NOMO-1 treated with DMSO at 0.1 percent for 48 hours (cell line): ENCODE measurements at regions not wholly inside any gene's neighbourhood (a gene's known extent, or its start where the extent isn't known, plus 50 kb on each side); places are given as distances from the start of the nearest gene placed in this dataset.

ENCODE experiments used
- DNase-seq: peaks from one replicate; lab custom pipeline; 2025; ENCODE audit not compliant: unreplicated experiment; lab: John Stamatoyannopoulos, UW

- DNase-seq: no peak
Measured at GRCh38 chr15:62914461-62915079, 128.0 kb upstream of the TPM1 start.

DNA sequence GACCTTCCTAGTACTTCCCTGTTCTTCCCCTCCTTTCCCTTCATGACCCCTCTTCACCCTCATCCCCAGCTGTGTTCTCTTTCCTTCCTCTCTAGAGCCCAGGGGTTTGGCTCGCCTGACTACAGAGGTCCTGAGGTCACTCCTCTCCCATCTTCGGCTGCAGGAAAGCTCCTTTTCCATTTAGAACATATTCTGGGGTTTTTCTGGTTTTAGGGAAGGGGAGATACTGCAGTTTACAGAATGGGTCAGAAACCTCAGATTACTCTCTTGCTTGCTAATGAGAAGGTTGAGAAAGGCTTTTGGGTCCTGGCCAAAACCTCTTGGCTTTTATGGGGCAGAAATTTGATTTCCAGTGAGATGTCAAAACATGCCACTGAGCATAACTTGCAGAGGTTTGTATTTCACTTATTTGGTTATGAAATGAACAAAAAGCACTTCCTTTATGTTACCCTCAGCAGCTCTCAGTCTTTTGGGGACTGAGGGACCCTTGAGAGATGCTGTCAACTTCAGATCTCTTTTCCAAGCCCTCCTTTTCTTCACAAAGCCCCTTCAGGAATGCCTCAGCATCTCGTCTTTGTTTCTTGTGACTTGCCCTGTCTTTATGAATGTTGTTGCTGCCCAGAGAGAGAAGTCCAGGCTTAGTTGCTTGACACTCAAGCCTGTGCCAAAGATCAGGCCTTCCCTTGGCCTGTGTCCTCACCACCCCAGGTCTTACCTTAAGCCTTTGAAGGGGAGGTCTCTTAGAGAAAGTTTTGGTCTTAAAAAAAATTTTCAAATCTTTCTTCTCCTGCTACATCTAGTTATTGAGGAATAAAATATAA is 121.7 kb upstream of the TPM1 start:
- peak; percentile 16 for DNase-seq

DNA sequence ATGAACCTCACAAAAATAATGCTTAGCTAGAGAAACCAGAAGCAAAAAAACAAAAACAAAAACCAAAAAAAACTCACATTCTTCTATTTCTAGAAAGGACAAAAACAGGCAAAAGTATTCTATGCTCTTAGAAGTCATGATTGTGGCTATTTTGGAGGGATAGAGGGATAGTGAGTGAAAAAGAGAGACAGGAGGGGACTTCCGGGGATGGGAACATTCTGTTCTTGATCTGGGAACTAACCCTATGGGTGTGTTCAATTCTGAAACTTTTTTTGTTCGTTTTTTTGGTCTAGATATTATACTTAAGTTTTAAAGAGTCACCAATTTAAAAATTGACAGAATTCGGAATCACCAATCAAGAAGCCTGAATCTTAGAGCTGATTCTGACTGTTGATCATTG is 120.0 kb upstream of the TPM1 start:
- no peak for DNase-seq

DNA sequence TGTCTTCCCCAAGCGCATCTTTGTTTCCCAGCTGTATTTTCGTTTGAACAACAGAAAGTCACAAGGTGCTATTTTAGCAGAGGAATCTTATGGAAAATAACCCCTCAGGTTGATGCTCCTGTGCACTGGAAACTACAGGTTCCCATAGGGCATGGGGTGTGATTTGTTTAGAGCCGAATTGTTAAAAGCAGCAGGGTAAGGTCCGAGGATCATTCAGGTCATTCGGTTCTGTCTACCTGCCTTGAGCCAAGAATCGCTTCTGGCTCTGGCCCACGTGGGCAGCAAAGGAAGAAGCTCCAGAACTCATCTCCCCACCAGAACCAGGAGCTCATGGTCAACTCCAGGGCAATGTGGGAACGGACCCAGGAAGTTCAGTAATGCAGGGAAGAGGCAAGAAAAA is 116.7 kb upstream of the TPM1 start:
- no peak for DNase-seq

- no peak for DNase-seq
Measured at GRCh38 chr15:62927196-62927595, 115.4 kb upstream of the TPM1 start.

- no peak for DNase-seq
Measured at GRCh38 chr15:62927836-62928235, 114.7 kb upstream of the TPM1 start.

- DNase-seq: no peak
Measured at GRCh38 chr15:62928242-62928999, 114.1 kb upstream of the TPM1 start.

DNA sequence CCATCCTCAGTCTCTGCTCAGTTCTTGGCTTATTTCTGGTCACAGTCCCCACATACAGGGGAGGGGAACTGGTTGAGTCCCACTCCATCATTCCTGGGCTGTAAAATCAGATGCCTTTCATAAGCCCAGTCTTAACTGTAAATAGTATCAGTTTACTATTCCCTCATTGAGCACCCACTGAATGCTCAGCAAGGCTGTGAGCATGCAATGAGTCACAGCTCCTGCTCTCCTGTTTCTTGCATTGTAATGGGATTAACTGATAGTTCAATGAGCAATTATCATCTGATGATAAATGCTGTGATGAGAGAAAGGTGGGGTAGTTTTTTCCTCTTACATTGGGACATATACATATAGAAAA is 113.6 kb upstream of the TPM1 start:
- DNase-seq: no peak

DNA sequence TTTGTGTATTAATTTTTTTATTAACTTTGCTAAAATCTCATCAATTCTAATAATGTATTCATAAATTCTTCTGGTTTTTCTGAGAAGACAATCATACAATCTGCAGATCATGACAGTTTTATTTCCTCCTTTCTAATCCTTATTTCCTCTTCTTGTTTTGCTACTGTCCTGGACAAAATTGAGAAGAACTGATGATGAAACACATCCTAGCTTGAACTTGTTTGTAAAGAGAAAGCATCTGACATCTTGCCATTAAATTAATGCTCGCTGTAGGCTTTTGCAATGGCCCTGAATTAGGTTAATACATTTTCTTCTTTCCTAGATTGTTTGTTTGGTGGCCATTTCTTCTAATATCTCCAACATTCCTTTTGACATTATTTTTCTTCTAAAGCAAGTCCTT is 110.9 kb upstream of the TPM1 start:
- peak; percentile 94 for DNase-seq

DNA sequence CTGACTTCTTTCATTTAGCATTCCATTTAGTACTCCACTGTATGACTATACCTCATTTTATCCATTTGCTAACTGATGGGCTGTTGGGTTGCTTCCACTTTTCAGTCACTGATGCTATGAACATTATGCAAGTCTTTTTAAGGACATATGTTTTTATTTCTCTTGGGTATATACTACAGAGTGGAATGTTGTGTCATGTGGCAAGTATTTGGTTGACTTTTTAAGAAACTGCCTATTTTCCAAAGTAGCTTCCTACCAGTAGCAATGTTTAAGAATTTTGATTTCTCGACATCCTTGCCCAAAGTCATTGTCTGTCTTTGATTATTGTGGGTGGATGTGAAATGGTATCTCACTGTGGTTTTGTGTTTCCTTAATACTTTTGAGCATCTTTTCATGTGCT is 110.1 kb upstream of the TPM1 start:
- no peak for DNase-seq

DNA sequence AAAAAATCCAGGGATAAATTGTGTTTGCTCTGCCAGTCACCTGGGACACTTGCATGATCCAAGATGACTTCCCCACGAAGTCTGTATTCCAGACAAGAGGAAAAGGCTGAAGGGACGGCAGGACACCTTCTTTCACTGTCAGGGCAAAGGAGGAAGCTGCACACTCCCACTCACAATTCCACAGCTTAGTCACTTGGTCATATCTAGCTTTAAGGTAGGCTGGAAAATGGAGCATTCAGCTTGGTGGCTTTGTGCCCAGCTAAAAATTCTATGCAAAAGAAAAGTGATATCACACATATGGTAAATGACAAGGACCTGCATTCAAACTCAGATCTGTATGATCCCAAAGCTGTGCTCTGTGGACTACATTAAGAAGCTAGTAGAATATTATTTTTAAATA is 109.2 kb upstream of the TPM1 start:
- no peak for DNase-seq

DNA sequence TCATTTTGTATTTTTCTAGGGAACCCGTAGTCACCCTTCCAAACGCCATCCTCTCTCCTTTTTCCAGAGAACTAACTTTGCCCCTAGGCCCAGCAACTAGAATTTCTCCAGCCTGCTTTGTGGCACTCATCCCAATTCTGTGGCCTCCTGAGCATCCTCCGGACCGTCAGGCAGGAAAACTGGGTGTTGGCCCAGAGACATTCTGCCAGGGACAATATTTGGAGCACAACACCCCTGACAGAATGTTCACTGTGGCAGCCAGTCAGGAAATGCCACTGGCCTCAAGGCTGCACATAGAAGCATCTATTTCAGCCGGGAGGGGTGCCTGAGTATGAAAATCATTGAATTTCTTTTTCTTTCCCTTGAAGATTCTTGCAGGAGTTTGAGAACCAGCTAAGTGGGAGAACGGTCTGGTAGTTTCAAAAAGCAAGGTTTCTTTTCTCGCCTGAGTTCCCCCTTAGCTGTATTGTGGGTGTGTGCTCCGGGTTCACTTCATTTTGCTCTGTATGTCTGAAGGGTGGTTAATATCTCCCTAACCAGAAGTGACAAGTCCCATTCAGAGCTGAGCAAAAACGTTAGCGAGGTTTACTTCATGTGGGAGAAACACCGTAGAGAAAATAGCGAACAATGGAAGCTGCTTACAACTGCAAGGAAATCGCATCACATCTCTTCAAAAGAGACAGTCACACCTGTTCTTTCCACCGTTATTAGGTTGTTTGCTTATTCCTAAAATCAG is 108.1 kb upstream of the TPM1 start:
- DNase-seq: no peak

DNA sequence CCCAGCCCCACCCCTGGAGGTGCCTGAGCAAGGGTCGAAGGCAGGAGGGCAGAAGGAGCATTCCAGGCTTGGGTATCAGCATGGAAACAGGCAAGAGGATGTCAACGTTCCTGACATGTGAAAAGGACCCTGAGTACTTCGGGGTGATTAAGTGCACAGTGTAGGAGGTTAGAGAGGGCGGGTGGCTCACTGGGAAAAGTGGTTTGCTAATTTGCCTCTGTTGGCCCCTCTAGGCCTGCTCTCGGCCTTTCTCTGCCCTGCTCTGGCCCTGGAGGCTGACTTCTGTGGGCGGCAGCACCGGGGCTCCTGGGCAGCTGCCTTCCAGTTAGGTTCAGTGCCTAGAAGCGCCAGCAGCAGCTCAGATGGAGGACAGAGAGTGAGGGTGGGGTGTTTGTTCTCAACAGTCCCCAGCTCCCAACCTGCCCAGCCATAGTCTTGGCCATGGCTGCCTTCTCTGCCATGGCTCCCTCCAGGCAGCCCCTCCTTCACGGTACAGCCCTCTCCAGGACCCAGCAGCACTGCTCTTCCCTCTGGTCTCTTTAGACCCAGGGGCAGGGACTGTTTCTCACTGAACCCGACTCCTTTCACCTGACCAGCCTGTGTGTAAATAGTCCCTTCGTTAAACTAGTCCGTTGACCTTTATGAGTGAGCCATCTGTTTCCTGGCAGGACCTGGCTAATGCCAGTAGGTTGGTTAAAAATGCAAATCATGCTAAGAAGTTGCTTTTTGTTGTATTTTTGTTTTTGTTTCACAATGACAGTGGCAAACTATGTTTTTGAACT is 107.1 kb upstream of the TPM1 start:
- no peak for DNase-seq

DNA sequence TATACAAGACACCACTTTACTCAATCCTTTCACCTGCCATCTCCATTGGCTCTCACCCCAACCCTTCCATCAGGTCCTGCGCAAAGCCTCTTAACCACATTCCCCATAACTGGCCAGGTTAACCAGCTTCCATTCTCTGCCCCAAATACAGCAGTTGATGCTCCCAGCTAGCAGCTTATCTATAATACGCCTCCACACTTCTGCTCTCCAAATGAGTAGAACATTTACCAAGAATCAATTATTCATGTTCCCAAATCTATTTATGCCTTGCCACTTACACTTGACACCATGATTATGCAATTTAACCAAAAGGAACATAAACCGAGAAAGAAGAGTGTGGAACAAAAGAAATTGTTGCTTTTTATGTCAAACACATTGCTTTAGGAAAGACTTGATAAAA is 103.7 kb upstream of the TPM1 start:
- peak; percentile 41 for DNase-seq

DNA sequence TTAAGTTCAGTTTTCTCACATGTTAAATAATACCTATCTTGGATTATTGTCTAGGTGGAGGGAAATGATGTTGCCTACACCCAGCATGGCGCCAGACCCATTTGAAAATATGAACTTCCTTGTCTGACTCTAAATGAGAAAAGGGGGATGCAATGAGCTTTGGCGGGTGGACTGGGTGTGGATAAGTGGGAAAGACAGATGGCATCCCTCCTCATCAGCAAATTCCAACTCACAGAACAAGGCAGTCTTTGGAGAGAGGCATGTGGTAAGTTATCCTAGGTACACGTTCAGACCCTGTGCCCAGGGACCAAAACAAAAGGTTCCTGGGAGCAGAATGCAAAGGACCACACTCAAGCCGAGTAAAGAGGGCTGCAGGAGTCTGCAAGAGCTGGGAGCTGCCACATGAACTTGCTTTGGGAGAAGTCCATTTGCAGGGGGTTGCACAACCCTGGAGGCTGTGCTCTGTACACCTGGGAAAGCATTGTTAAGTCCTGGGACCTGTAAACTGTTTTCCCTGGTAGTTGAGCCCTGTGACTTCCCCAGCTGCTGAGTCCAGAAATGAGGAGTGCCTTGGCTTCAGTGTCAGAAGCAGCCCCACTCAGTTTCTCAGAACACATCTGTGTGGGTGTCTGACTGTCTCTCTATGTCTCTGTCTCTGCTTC is 102.3 kb upstream of the TPM1 start:
- no peak for DNase-seq

- DNase-seq: peak; percentile 87
Measured at GRCh38 chr15:62940755-62941361, 101.7 kb upstream of the TPM1 start.

DNA sequence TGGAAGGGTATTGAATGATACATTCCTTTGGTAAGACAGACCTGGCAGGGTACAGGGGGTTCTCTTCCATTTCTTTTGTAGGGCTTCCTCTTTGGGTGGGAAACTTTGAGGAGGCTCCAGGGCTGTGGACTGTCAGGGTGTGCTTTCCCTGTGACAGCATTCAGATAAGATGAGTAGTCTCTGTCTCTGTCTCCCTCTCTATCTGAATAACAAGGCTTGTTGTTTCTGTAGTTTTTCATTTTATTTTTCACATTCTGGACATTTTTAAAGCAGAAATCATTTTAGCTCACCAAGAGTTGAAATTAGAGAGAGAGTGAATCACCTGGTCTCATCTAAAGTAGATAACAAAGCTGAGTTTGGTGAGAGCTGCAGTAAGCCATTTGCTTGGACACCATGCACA is 100.8 kb upstream of the TPM1 start:
- DNase-seq: no peak

GRCh38 chr15:62942428-62942827 is 100.1 kb upstream of the TPM1 start:
- no peak for DNase-seq

GRCh38 chr15:62945063-62945462 is 97.5 kb upstream of the TPM1 start:
- DNase-seq: no peak

- peak; percentile 82 for DNase-seq
Measured at GRCh38 chr15:62945760-62946159, 96.8 kb upstream of the TPM1 start.
